ENCODE measurements at regions not wholly inside any gene's neighbourhood (a gene's known extent, or its start where the extent isn't known, plus 50 kb on each side); places are given as distances from the start of the nearest gene placed in this dataset.

DNA sequence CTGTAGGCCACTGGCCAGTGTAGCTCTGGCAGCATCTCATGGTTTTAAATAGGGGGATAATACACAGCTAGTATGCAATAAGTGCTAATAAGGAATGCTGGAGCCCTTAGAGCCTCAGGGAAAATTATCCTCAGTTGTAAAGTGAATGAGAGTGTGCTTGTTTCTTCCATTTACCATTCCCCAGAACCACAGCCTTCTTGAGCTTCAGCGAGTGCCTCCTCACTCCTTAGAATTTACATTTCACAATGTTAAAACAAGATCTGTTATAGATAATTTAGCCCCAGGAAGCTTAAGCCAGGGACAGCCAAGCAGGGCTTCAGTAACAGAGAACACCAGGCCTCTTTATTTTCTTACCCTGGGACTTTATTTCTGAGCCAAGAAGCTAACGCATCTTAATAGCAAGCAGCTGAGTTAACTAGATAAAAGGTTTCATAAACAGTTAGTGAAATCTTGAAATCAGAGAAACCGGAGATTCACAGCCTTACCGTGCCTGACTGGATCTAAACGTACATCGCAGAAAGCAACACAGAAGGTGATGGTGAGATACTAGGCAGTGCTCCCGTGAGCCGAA is 535.2 kb downstream of the TDRD15 start:
- Histone ChIP-seq H3K36me3 (ENCODE audit: insufficient read depth, low read length) (no peaks in the 10 kb centered on the region), H3K4me3 (no peak overlapping the region; the same call in 1 of the 2 replicates), H3K9ac (ENCODE audit: insufficient read length) (no peak overlapping the region), H3K9me3 (ENCODE audit: low read depth, low read length) (no peaks in the 10 kb centered on the region), H3K27ac (no peak overlapping the region)
- DNase-seq (ENCODE audit: low read depth, low spot score) = peak; percentile 35
- TF ChIP-seq POLR2AphosphoS5 (IDR thresholded peaks at IDR 0.05; ENCODE audit: borderline replicate concordance, low read depth, low read length) (no peak), EZH2 (IDR thresholded peaks at IDR 0.05) (no peak), FOXP2 (optimal IDR thresholded peaks at IDR 0.05; ENCODE audit: control extremely low read depth, extremely low read length, insufficient read depth) (no peak)

DNA sequence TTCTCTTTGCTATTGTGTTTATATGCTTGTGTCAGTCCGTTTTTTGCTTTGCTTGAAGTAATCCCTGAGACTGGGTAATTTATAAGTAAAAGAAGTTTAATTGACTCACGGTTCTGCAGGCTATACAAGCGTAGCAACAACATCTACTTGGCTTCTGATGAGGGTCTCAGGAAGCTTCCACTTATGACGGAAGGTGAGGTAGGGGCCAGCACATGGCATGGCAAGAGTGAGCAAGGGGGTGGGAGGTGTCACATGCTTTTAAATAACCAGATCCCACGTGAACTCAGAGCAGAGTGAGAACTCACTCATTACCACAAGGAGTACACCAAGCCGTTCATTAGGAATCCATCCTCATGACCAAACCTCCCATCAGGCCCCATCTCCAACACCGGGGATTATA is 540.3 kb downstream of the TDRD15 start:
- Histone ChIP-seq H3K4me3 (no peak overlapping the region), H3K9ac (ENCODE audit: insufficient read length) (no peak overlapping the region), H3K36me3 (ENCODE audit: insufficient read depth, low read length) (no peaks in the 10 kb centered on the region), H3K27ac (no peak overlapping the region), H3K9me3 (ENCODE audit: low read depth, low read length) (no peaks in the 10 kb centered on the region)
- DNase-seq (ENCODE audit: low read depth, low spot score) = no peak
- TF ChIP-seq EZH2 (IDR thresholded peaks at IDR 0.05) (no peak), POLR2AphosphoS5 (IDR thresholded peaks at IDR 0.05; ENCODE audit: borderline replicate concordance, low read depth, low read length) (no peak), FOXP2 (optimal IDR thresholded peaks at IDR 0.05; ENCODE audit: control extremely low read depth, extremely low read length, insufficient read depth) (no peak)

- no peak overlapping the region for H3K9ac ChIP-seq (ENCODE audit: insufficient read length)
- no peaks in the 10 kb centered on the region for H3K36me3 ChIP-seq (ENCODE audit: insufficient read depth, low read length)
- no peak overlapping the region for H3K27ac ChIP-seq
- no peak for DNase-seq (ENCODE audit: low read depth, low spot score)
- TF ChIP-seq EZH2 (IDR thresholded peaks at IDR 0.05) = no peak
- no peak for TF ChIP-seq FOXP2 (optimal IDR thresholded peaks at IDR 0.05; ENCODE audit: control extremely low read depth, extremely low read length, insufficient read depth)
- TF ChIP-seq POLR2AphosphoS5 (IDR thresholded peaks at IDR 0.05; ENCODE audit: borderline replicate concordance, low read depth, low read length) = no peak
- H3K4me3 ChIP-seq = no peak overlapping the region
- no peaks in the 10 kb centered on the region for H3K9me3 ChIP-seq (ENCODE audit: low read depth, low read length)
Measured at GRCh38 chr2:21667638-21668037, 543.9 kb downstream of the TDRD15 start.

- Histone ChIP-seq H3K9me3 (ENCODE audit: low read depth, low read length) (no peaks in the 10 kb centered on the region), H3K9ac (ENCODE audit: insufficient read length) (no peak overlapping the region), H3K27ac (no peak overlapping the region), H3K4me3 (no peak overlapping the region), H3K36me3 (ENCODE audit: insufficient read depth, low read length) (no peaks in the 10 kb centered on the region)
- DNase-seq (ENCODE audit: low read depth, low spot score) = no peak
- TF ChIP-seq FOXP2 (optimal IDR thresholded peaks at IDR 0.05; ENCODE audit: control extremely low read depth, extremely low read length, insufficient read depth) (no peak), EZH2 (IDR thresholded peaks at IDR 0.05) (no peak), POLR2AphosphoS5 (IDR thresholded peaks at IDR 0.05; ENCODE audit: borderline replicate concordance, low read depth, low read length) (no peak)
Measured at GRCh38 chr2:21668078-21668710, 544.4 kb downstream of the TDRD15 start.

- TF ChIP-seq POLR2AphosphoS5 (IDR thresholded peaks at IDR 0.05; ENCODE audit: borderline replicate concordance, low read depth, low read length) = no peak
- no peak for TF ChIP-seq EZH2 (IDR thresholded peaks at IDR 0.05)
- TF ChIP-seq FOXP2 (optimal IDR thresholded peaks at IDR 0.05; ENCODE audit: control extremely low read depth, extremely low read length, insufficient read depth) = no peak
- Histone ChIP-seq H3K9ac (ENCODE audit: insufficient read length) (no peak overlapping the region), H3K9me3 (ENCODE audit: low read depth, low read length) (no peaks in the 10 kb centered on the region), H3K4me3 (no peak overlapping the region), H3K36me3 (ENCODE audit: insufficient read depth, low read length) (no peaks in the 10 kb centered on the region), H3K27ac (no peak overlapping the region)
- DNase-seq (ENCODE audit: low read depth, low spot score) = no peak
Measured at GRCh38 chr2:21676041-21676440, 552.3 kb downstream of the TDRD15 start.

DNA sequence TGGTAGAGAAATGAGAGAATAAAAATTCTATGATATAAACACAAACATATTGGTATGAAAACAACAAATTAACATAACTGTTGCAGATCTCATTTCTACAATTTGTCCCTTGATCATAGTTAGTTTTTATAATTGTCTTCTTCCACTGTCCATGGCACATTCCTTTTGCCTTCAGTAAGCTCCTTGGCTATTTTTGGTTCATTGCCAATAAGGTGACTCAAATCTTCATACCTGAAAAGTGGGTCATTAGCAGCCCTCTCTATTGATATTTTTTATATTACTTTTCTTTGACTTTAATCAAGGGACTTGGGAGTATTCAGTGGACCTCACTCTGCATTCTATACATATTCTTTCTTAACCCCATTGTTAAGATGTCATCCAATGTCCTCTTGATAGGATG is 552.9 kb downstream of the TDRD15 start:
- Histone ChIP-seq H3K36me3 (ENCODE audit: insufficient read depth, low read length) (no peaks in the 10 kb centered on the region), H3K9ac (ENCODE audit: insufficient read length) (no peak overlapping the region), H3K27ac (no peak overlapping the region), H3K4me3 (no peak overlapping the region), H3K9me3 (ENCODE audit: low read depth, low read length) (no peaks in the 10 kb centered on the region; the same call in 1 of the 2 replicates)
- TF ChIP-seq FOXP2 (optimal IDR thresholded peaks at IDR 0.05; ENCODE audit: control extremely low read depth, extremely low read length, insufficient read depth) = no peak
- no peak for DNase-seq (ENCODE audit: low read depth, low spot score)

GRCh38 chr2:21683838-21684237 is 560.1 kb downstream of the TDRD15 start:
- Histone ChIP-seq H3K9me3 (ENCODE audit: low read depth, low read length) (no peaks in the 10 kb centered on the region; the same call in 1 of the 2 replicates), H3K9ac (ENCODE audit: insufficient read length) (no peak overlapping the region), H3K4me3 (no peak overlapping the region), H3K27ac (no peak overlapping the region), H3K36me3 (ENCODE audit: insufficient read depth, low read length) (no peaks in the 10 kb centered on the region)
- DNase-seq (ENCODE audit: low read depth, low spot score) = no peak
- no peak for TF ChIP-seq EZH2 (IDR thresholded peaks at IDR 0.05)
- TF ChIP-seq FOXP2 (optimal IDR thresholded peaks at IDR 0.05; ENCODE audit: control extremely low read depth, extremely low read length, insufficient read depth) = no peak
- no peak for TF ChIP-seq POLR2AphosphoS5 (IDR thresholded peaks at IDR 0.05; ENCODE audit: borderline replicate concordance, low read depth, low read length)

DNA sequence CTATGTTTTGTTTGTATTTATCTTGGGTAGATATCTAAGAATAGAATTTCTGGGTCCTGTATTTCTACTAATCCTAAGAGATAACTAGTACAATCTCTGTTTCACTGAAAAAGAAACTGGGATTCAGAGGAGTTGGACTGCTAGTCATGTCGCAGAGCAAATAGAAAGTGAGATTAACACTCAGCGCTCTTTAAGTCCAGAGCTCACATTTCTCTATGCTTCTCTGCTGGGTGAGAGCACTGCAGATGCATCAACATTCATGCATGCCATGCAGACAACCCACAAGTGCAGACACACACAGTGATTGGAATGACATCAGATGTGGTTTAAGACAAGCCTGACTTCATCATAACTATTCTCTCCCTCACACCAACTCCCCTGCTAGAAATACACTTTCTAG is 563.8 kb downstream of the TDRD15 start:
- Histone ChIP-seq H3K36me3 (ENCODE audit: insufficient read depth, low read length) (no peaks in the 10 kb centered on the region), H3K27ac (no peak overlapping the region), H3K4me3 (no peak overlapping the region), H3K9me3 (ENCODE audit: low read depth, low read length) (no peaks in the 10 kb centered on the region), H3K9ac (ENCODE audit: insufficient read length) (no peak overlapping the region)
- TF ChIP-seq POLR2AphosphoS5 (IDR thresholded peaks at IDR 0.05; ENCODE audit: borderline replicate concordance, low read depth, low read length) (no peak), FOXP2 (optimal IDR thresholded peaks at IDR 0.05; ENCODE audit: control extremely low read depth, extremely low read length, insufficient read depth) (no peak), EZH2 (IDR thresholded peaks at IDR 0.05) (no peak)
- DNase-seq (ENCODE audit: low read depth, low spot score) = no peak

DNA sequence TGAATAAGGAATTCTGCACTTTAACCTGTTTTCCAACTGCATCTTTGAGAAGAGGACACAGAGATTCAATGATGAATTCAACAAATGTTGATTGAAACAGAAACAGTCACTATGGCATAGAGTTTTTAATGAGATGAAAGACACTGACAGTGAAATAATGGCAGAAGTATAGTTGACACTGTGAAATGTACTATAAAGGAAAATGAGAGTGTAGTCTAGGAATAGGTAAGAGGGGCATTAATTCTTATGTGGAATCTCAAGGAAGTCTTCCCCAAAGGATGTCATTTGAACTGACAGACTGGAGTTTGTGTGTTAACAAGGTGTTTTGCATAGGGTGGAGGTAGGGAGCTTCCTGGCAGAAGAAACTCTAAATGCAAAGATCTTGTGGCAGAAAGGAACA is 566.2 kb downstream of the TDRD15 start:
- Histone ChIP-seq H3K4me3 (no peak overlapping the region), H3K27ac (no peak overlapping the region), H3K36me3 (ENCODE audit: insufficient read depth, low read length) (no peaks in the 10 kb centered on the region), H3K9me3 (ENCODE audit: low read depth, low read length) (no peaks in the 10 kb centered on the region), H3K9ac (ENCODE audit: insufficient read length) (no peak overlapping the region)
- TF ChIP-seq EZH2 (IDR thresholded peaks at IDR 0.05) (no peak), POLR2AphosphoS5 (IDR thresholded peaks at IDR 0.05; ENCODE audit: borderline replicate concordance, low read depth, low read length) (no peak), FOXP2 (optimal IDR thresholded peaks at IDR 0.05; ENCODE audit: control extremely low read depth, extremely low read length, insufficient read depth) (no peak)
- DNase-seq (ENCODE audit: low read depth, low spot score) = no peak

All from SK-N-MC (cell line).